ENCODE measurements at regions not wholly inside any gene's neighbourhood (a gene's known extent, or its start where the extent isn't known, plus 50 kb on each side); places are given as distances from the start of the nearest gene placed in this dataset.
"Not testable (repeated sequence)": the region's sequence is repeated elsewhere in the genome, so short reads cannot be mapped to it uniquely, and the experiment has no call there.

DNA sequence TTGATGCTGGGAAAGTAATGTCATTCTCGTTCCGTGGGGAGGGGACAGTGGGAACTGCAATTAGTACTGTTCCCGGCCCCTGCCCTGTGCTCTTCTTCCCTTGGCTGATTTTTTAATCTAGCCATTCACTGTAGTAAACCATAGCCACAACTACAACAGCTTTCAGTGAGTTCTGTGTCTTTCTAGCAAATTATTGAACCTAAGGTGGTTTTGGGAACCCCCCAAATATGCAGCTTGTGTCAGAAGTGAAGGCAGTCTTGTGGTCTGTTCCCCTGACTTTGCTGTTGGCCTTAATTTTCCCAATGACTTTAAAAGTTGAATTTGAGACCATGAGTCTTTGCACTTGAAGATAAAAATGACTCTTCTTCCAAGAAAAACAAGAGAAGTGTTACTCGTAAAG, 114.3 kb upstream of the ETV6 start:
- DNase-seq (ENCODE audit: low read depth in 4 of 4, low spot score in 3 of 4): no peak

DNA sequence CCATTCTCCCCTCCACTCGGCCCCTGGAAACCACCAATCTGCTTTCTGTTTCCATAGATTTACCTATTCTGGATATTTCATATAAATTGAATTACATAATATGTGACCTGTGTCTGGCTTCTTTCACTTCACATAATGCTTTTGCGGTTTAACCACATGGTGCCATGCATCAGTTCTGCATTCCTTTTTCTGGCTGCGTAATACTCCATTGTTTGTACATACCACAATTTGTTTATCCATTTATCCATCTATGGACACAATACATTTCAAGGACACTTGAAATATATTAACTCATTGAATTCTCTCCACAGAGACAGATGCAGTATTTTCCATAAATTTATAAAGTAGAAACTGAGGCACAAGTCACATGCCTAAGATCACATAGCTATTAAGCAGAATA, 110.3 kb upstream of the ETV6 start:
- DNase-seq (ENCODE audit: low read depth in 4 of 4, low spot score in 3 of 4): no peak

GRCh38 chr12:11540156-11540555, 109.3 kb upstream of the ETV6 start:
- DNase-seq (ENCODE audit: low read depth in 4 of 4, low spot score in 3 of 4): no peak

- no peak for DNase-seq (ENCODE audit: low read depth in 4 of 4, low spot score in 3 of 4)
These were observed 108.7 kb upstream of the ETV6 start for GRCh38 chr12:11540615-11541310.

- no peak for DNase-seq (ENCODE audit: low read depth in 4 of 4, low spot score in 3 of 4)
These were observed 106.9 kb upstream of the ETV6 start for GRCh38 chr12:11542599-11542998.

DNA sequence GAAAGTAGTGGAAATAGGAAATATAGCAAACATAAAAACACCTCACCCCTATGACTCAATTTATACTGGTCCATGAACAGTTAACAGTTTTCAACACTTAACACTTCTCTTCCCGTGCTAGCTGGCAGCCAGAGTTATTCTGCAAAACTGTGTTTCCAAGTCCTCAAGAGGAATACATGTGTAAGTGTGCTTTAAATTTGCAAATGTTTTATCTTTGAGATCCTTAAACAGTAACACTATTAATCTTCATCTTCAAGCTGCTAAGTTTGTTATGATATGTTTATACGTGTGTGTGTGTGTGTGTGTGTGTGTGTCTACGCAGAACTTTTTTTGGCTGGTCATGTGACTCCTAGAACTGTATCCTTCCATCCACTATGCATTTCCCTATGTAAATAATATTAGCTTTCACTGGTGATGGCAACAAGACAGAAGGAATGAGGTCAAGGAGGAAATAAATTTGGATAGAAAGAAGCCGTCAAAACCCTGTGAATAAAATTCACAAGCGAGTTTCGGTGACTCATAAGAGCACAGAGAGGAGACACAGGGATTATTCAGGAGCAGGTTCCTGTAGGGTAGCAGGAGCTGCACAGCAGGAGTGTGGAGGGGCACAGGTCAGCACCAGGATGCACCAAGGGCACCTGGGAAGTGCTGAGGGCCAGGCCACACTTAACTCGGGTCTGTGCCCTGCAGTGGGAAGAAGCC, 105.9 kb upstream of the ETV6 start:
- DNase-seq (ENCODE audit: low read depth in 4 of 4, low spot score in 3 of 4): no peak

GRCh38 chr12:11545484-11546330, 103.8 kb upstream of the ETV6 start:
- DNase-seq (ENCODE audit: low read depth in 4 of 4, low spot score in 3 of 4): no peak

DNA sequence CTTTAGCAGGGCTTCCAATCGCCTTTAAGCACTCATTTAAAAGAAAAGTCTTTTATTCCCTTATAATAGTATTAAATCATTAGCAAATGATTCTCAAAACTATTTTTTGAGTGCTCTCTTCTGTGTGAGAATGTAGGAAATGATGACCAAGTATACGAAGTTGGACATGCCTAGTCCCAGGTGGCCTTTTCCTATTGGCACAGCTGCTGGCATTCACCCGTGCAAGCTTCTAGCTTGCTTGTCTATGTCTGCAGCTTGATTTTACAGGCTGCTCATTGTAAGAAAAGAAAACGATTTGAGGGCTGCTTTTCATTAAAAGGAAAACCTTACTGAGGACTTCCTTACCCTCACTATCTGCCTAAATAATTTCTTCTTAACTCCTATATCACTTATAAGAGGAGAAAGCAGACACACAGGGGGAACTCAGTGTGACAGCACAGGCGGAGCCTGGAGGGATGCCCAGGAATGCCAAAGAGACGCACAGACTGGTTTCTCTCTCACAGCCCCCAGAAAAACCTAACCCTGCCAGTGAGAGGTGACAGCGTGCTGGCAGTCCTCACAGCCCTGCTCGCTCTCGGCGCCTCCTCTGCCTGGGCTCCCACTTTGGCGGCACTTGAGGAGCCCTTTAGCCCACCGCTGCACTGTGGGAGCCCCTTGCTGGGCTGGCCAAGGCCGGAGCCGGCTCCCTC, 102.7 kb upstream of the ETV6 start:
- DNase-seq (ENCODE audit: low read depth in 4 of 4, low spot score in 3 of 4): not testable (repeated sequence)

DNA sequence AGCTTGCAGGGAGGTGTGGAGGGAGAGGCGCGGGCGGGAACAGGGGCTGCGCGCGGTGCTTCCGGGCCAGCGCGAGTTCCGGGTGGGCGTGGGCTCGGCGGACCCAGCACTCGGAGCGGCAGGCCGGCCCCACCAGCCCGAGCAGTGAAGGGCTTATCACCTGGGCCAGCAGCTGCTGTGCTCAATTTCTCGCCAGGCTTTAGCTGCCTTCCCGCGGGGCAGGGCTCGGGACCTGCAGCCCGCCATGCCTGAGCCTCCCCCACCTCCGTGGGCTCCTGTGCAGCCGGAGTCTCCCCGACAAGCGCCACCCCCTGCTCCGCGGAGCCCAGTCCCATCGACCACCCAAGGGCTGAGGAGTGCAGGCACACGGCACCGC, 102.2 kb upstream of the ETV6 start:
- not testable (repeated sequence) for DNase-seq (ENCODE audit: low read depth in 4 of 4, low spot score in 3 of 4)

DNA sequence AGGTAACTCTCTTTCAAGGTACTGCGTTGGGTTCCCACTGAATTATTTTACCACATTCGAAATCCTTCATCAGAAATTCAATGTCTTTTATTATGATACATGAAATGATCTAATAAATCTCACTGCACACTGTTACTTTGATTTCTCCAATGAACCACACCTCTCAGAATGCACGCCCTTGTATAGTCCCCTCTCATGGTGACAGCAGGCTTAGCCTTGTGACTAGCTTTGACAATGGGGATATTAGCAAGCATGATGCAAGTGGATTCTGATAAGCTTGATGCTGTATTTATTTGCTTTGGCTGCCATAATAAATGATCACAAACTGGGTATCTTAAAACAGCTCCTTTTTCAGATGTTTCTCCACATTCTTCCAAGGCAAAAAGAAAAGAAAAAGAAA, 100.4 kb upstream of the ETV6 start:
- DNase-seq (ENCODE audit: low read depth in 4 of 4, low spot score in 3 of 4): no peak

DNA sequence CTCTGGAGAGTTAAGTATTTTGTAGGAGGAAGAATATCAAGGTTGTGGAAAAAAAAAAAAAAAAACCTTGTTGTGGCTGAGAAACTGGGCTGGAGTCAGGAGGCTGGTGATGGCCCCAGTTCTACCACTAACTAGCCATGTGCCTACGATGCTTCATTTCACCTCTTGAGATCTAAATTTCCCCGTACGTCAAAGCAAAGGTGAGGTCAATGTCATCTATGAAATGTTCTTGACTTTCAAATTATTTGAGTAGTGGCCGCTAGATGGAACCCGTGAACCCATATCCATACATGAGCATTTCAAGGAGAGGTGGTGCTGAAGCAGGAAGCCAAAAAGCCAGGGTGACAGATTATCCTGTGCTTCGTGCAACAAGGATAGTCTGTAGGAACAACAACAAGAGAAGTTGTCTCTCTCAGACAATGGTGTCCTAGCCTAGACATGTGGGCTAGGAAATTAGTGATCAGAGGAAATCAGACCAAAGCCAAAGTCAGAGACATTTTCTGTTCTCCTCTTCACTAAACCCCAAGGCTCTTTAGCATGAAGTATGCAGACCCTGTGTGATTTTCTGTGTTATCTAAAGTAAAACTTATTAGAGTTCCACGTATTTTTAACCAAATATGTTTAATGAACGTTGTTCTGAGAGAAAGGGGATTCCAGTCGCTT, 95.5 kb upstream of the ETV6 start:
- peak in 3 of 4 donors; percentile 23 to 29 (median 26) for DNase-seq (ENCODE audit: low read depth in 4 of 4, low spot score in 3 of 4)

DNA sequence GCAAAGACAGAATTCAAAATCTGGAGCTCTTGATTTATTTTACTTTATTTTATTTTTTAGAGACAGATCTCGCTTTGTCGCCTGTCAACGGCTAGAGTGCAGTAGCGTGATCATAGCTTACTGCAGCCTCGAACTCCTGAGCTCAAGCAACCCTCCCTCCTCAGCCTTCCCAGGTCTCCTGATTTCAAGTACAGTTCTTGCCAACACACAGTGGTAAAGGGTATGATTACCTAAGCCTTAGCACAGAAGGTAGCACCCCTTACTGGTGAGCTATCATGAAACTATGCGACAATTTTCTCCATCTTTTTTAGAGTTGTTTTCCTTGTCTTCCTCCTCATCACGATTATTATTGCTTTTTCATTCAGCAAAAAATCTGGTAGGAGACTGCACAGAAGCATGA, 94.3 kb upstream of the ETV6 start:
- DNase-seq (ENCODE audit: low read depth in 4 of 4, low spot score in 3 of 4): no peak

- no peak for DNase-seq (ENCODE audit: low read depth in 4 of 4, low spot score in 3 of 4)
These were observed 93.5 kb upstream of the ETV6 start for GRCh38 chr12:11555743-11556625.

- no peak for DNase-seq (ENCODE audit: low read depth in 4 of 4, low spot score in 3 of 4)
These were observed 92.8 kb upstream of the ETV6 start for GRCh38 chr12:11556682-11557081.

GRCh38 chr12:11559626-11560340, 89.7 kb upstream of the ETV6 start:
- no peak for DNase-seq (ENCODE audit: low read depth in 4 of 4, low spot score in 3 of 4)

GRCh38 chr12:11561411-11561810, 88.1 kb upstream of the ETV6 start:
- DNase-seq (ENCODE audit: low read depth in 4 of 4, low spot score in 3 of 4): no peak

DNA sequence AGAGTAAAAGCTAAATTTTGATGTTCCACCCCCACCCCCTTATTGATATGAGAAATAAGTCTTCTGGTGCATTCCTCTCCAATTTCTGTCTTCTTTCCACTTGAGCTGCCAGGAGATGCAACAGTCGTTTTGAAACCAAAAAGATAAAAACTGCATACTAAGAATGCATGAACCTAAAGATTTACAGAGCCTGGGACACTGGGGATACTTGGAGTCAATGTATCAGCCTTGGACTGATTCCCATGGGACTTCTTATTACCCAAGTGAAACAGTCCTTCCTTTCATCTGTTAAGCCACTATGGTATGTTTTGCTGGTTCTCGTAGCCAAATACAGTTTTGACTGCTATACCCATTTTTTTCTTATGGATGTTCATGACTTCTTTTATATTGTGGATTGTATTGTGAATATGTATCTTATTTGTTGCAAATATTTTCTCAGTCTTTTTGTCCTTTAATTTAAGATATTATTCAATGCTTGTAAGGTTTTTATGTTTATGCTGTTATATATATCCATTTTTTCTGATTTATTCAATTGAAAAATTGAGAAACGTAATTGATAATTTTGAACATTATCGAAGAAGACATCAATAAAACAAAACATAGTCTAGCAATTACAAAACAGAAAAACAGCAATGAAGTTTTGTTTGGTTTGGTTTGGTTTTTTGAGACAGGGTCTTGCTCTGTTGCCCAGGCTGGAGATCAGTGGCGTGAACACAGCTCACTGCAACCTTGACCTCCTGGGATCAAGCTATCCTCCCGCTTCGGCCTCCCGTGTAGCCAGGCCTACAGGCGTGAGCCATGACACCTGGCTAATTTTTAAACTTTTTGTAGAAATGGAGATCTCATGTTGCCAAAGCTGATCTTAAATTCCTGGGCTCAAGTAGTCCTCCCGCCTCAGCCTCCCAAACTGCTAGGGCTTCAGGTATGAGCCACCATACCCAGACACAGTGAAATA, 85.4 kb upstream of the ETV6 start:
- DNase-seq (ENCODE audit: low read depth in 4 of 4, low spot score in 3 of 4): no peak

All from right renal pelvis (tissue), 4 donors.